ENCODE measurements at regions not wholly inside any gene's neighbourhood (a gene's known extent, or its start where the extent isn't known, plus 50 kb on each side); places are given as distances from the start of the nearest gene placed in this dataset.
"Not testable (repeated sequence)": the region's sequence is repeated elsewhere in the genome, so short reads cannot be mapped to it uniquely, and the experiment has no call there.

GRCh38 chr4:188377816-188378215 is 238.6 kb downstream of the TRIML1 start:
- DNase-seq (ENCODE audit: low read depth), result no peak

- no peak for DNase-seq (ENCODE audit: low read depth)
Measured at GRCh38 chr4:188383180-188383579, 243.9 kb downstream of the TRIML1 start.

- DNase-seq (ENCODE audit: low read depth), result no peak
Measured at GRCh38 chr4:188387179-188387791, 248.0 kb downstream of the TRIML1 start.

GRCh38 chr4:188391349-188391748 is 252.1 kb downstream of the TRIML1 start:
- DNase-seq (ENCODE audit: low read depth), result not testable (repeated sequence)

GRCh38 chr4:188396037-188396436 is 256.8 kb downstream of the TRIML1 start:
- DNase-seq (ENCODE audit: low read depth), result no peak

DNA sequence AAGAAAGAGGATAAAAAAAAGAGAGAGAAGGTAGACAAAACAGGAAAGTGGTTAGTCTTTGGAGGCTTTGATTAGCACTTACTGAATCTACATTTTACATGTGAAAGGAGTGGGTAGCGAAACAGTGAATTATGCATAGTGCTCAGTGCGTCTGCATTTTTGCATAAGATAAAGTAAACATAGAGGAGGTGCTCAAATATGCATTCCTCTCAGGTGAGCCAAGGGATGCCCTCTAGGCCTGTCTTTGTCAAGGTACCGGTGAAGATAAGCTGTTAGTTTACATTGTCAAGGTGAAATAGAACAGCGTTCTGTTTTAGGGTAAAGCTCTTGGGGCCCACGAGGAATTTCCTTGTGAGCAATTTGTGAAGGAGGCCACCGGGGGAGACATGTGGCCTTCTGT is 260.6 kb downstream of the TRIML1 start:
- DNase-seq (ENCODE audit: low read depth), result no peak

- DNase-seq (ENCODE audit: low read depth), result no peak
Measured at GRCh38 chr4:188400451-188400850, 261.2 kb downstream of the TRIML1 start.

DNA sequence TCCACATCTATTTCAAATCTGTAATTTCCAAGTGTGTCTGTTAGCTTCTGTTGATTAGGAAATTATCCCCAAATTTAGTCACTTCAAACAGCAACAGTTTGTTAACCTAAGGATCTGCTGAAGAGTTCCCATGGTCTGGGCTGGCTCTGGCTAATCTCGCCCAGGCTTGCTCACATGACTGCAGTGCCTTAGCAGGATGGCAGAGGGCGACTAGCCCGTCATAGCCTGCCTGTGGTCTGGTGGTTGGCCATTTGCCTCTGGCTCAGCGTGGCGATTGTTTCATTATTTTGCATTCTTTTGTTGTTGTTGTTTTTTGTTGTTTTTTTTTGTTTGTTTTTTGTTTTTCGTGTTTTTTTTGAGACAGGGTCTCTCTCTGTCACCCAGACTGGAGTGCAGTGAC is 264.0 kb downstream of the TRIML1 start:
- DNase-seq (ENCODE audit: low read depth), result no peak

DNA sequence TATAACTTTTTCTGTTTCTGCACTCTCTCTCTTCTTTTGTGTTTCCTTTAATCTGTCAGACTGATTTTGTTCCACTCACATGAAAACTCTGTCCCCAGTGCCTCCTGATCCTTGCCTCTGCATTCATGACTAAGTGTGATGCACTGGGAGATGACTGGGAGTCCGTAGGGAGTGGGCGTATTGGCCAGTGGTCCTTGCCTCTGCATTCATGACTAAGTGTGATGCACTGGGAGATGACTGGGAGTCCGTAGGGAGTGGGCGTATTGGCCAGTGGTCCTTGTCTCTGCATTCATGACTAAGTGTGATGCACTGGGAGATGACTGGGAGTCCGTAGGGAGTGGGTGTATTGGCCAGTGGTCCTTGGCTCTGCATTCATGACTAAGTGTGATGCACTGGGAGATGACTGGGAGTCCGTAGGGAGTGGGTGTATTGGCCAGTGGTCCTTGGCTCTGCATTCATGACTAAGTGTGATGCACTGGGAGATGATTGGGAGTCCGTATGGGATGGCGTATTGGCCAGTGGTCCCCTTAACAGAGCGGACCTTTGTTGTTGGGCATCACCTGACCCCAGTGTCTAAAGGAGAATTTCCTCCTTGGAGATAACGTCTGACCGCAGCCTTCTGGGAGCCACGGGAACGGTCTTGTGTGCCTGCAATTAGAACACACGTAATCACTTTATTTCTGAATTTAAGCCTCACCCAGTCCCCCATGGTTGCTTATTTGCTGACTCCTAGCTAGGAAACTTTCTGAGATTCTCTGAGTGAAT is 266.0 kb downstream of the TRIML1 start:
- DNase-seq (ENCODE audit: low read depth), result not testable (repeated sequence)

DNA sequence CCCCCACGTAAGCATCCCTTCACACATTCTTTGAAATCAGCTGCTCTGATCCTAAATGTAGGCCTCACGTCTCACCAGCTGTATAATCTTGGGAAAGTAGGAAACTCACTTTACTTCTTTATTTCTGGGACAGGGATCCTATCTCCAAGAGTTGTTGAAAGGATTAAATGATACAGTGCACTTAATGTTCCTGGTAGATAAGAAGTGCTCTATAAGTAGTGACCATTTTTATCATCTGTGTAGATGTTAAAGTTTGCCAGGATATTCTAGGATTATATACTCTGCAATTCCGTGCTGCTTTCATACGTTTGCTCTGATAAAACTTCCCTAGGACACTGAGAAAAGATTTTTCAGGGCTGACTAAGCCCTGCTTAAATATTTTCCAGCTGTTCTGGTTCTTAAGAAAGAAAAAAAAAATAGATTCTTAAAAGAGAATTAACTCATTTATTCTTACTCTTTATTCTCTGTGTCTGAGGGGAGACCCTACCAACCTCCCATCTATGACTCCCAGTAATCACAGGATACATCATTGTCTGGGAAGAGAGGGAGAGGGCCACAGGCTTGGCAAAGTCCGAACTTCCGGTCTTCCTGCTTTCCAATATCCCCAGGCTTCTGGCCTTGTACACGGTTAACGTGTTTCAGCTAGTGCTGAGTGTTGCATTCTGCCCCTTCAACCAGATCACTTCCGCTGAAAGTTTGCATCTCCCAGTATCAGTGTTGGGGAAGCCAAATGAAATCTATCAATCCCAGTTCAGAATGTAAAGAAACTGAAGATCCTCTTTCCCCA is 269.2 kb downstream of the TRIML1 start:
- DNase-seq (ENCODE audit: low read depth), result no peak

GRCh38 chr4:188409851-188410250 is 270.6 kb downstream of the TRIML1 start:
- no peak for DNase-seq (ENCODE audit: low read depth)

- DNase-seq (ENCODE audit: low read depth), result no peak
Measured at GRCh38 chr4:188411805-188412204, 272.6 kb downstream of the TRIML1 start.

GRCh38 chr4:188412499-188412898 is 273.3 kb downstream of the TRIML1 start:
- DNase-seq (ENCODE audit: low read depth), result no peak

- no peak for DNase-seq (ENCODE audit: low read depth)
Measured at GRCh38 chr4:188414441-188414840, 275.2 kb downstream of the TRIML1 start.

- no peak for DNase-seq (ENCODE audit: low read depth)
Measured at GRCh38 chr4:188417181-188417580, 277.9 kb downstream of the TRIML1 start.

DNA sequence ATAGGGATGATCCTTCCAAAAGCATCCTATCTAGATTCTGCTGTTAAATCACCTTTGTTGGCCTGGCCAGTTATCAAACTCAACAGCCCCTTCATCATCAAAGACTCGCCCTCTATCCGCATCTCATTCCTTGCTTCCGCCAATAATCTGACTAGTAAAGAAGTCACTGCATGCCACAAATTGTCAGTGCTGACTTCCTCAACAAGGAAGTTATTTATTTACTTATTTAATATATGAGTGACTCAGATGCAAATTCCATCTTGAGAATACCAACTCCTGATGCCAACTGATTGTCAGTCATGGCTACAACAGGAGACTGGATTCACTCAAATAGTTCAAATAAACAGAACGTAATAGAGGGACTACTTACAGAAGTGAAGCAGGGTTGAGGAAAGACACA is 283.8 kb downstream of the TRIML1 start:
- DNase-seq (ENCODE audit: low read depth), result no peak

DNA sequence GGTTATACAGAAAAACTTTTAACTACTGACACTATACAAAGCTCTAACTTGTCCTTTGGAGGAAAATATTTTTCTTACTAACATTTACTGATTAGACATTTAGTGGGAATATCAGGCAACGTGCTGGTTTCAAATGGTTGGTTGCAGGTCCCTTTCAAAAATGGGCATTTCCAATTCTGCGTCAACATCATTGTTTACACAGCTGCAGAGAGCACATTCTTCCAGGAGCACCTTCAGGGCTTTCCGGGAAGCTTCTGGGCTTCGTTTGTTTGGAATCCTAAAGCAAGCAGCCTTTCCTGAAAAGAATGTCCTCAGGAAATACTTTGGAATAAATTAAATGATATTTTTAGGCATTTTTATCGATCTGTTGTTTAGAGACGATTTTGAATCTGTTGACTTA is 289.7 kb downstream of the TRIML1 start:
- no peak for DNase-seq (ENCODE audit: low read depth)

DNA sequence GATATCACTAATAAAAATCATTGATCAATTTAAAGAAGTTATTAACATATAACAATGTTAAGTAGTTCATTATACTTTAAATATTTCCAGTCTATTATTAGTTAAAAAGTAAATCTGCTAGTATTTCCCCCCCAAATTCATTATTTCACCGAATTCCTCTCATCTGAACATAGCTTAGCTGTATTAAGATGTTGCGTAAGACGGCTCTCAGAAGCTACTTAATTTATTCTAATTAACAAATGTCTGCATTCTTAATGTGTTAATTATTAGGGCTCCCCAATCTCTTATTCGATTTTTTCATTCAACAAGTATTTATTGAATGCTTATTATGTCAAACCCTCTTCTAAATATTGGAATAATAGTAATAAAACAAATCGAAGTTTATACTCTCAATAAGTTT is 290.7 kb downstream of the TRIML1 start:
- no peak for DNase-seq (ENCODE audit: low read depth)

GRCh38 chr4:188430384-188430783 is 291.1 kb downstream of the TRIML1 start:
- DNase-seq (ENCODE audit: low read depth), result no peak

GRCh38 chr4:188432328-188432727 is 293.1 kb downstream of the TRIML1 start:
- DNase-seq (ENCODE audit: low read depth), result no peak

- no peak for DNase-seq (ENCODE audit: low read depth)
Measured at GRCh38 chr4:188433741-188434315, 294.6 kb downstream of the TRIML1 start.

- no peak for DNase-seq (ENCODE audit: low read depth)
Measured at GRCh38 chr4:188434643-188435042, 295.4 kb downstream of the TRIML1 start.

GRCh38 chr4:188435381-188435780 is 296.1 kb downstream of the TRIML1 start:
- DNase-seq (ENCODE audit: low read depth), result no peak

Measured in activated T-cell treated with anti-CD3 and anti-CD28 coated beads for 1 hour (primary cell).